Esophagus mucosa (tissue), 1 donor: ENCODE measurements at regions not wholly inside any gene's neighbourhood (a gene's known extent, or its start where the extent isn't known, plus 50 kb on each side); places are given as distances from the start of the nearest gene placed in this dataset.
"Not testable (repeated sequence)": the region's sequence is repeated elsewhere in the genome, so short reads cannot be mapped to it uniquely, and the experiment has no call there.

Source experiments
- ATAC-seq: fragments of 200-7000 bp; cut with Tn5 transposase; one replicate; pipeline ENCODE4 v1.9.1; 2020
- donor health status: DM: yes; HTN: yes; CAD: no.

DNA sequence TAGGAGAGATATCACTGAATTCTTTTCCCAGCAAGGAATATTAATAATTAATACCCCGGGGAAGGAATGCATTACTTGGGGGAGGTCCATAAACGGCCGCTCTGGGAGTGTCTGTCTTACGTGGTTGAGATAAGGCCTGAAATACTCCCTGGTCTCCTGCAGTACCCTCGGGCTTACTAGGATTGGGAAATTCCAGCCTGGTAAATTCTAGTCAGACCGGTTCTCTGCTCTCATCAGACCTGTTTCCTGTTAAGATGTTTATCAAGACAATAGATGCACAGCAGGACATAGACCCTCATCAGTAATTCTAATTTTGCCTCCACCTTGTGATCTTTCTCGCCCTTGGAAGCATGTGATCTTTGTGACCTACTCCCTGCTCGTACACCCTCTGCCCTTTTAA is 162.8 kb upstream of the KCND2 start:
- ATAC-seq, result no peak

DNA sequence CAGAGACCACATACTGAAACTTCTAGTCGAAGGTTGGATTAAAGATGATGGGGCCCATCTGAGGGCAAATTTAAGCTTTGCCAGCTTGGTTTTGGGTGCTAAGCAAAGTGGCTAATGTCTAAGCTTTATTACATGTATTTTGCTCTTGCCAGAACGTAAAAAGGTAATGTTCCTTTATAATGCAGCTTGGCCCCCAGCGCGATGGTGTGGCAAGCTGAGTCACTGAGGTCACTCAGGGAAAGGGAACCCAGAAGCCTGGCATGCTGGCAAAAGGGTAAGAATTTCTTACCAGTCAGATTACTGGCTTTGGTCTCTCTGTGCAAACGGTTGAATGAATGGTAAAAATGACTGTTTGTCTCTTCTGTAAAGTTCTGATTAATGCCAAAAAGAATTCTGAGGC is 158.3 kb upstream of the KCND2 start:
- ATAC-seq, result no peak

DNA sequence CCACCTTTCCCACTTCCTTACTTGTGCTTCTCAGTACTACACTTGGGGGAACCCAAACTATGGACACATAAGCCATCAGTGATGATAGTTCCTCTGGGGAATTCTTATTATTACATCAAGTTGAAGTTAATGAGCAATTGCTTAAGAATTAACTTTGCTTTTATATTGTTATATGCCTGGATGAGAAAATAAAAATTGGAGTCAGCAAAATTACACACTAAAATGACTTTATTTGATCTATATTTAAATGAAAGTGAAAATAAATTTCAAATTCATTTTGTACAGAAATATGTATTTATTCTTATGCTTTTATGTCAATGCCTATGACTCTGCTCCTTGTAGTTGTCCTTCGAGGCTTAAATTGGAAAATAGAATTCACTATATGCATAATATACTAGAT is 149.4 kb upstream of the KCND2 start:
- no peak for ATAC-seq

DNA sequence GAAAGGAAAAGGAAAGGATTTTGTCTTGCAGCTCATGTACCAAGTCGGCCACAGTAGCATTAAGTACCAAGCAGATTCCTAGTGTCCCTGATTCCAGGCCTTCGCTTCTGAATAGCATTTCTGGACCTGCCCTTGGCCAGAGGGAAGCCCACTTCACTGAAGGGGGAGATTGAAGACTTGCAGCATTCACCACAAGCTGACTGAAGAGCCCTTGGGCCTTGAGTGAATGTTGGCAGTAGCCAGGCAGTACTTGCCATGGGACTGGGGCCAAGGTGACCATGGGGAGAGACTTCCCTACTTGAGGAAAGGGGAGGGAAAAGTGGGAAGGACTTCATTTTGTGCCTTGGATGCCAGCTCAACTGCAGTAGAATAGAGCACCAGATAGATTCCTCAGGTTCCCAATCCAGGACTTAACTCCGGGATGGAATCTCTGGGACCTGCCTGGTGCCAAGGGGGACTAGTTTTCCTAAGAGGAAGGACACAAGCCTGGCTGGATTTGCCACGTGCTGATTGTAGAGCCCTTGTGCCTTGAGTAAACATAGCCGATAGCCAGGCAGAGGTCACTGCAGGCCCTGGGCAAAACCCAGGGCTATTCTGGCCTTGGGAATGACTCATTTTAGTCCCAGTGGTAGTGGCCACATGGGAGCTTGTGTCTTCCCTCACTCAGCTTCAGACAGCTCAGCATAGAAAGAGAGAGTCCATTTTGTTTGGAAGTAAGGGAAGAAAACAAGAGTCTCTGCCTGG is 141.7 kb upstream of the KCND2 start:
- no peak for ATAC-seq

DNA sequence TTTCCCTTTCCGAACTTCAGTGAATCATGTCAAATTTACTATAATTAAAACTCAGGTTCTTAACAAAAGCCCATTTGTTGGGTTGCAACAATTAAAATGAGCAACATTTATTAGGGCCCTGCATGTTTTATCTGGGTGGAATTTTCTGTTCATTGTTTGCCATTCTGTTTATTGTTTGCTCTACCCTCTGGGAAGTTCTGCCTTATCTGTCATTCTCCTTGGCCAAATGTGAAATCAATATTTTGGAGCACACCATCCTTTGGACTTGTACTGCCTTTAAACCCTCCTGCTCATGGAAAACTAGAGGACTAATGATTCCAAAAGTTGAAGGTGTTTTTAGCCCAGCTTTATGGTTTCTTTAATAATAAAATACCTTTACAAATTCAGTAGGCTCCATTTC is 134.5 kb upstream of the KCND2 start:
- ATAC-seq, result no peak

DNA sequence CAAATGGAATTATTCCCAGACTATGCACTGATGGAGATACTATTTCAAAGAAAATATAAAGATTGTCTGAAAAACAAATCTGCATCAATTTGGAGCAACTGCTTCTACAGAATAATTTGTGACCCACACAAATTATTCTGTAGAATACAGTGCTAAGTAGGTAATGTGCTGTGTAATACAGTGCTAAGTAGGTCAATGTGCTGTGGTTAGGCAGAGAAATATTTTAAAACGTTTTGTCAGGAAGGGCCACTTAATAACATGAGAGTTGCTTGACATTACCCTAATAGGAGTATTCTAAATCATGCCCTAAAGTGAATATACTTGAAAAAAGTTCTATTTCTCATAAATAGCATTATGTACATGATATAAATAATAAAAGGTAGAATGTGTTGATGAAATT is 116.5 kb upstream of the KCND2 start:
- no peak for ATAC-seq

DNA sequence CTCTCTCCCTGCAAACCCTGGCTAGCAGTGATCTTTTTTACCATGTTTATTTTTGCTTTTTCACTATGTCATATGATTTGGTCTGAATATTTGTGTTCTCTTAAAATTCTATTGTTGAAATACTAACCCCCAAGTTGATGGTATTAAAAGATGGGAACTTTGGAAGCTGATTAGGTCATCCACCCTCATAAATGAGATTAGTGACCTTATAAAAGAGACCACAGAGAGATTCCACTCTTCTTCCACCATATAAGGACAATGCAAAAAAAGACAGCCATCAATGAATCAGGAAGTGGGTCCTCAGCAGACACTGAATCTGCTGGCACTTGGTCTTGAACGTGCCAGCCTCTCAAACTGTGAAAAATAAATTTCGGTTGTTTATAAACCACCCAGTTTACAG is 112.8 kb upstream of the KCND2 start:
- no peak for ATAC-seq

DNA sequence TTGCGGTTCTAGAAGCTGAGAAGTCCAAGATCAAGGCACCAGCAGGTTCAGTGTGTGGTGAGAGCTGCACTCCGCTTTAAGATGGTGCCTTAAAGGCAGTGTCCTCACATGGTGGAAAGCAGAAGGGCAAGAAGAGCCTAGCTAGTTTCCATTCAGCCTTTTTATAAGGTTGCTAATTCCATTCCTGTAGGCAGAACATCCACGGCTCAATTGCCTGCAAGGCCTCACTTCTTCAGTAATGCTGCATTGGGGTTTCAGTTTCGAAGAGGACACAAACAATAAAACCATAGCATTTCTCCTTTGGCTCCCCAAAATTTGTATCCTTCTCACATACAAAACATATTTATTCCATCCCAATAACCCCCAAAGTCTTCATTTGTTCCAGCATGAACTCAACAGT is 109.5 kb upstream of the KCND2 start:
- ATAC-seq, result no peak

DNA sequence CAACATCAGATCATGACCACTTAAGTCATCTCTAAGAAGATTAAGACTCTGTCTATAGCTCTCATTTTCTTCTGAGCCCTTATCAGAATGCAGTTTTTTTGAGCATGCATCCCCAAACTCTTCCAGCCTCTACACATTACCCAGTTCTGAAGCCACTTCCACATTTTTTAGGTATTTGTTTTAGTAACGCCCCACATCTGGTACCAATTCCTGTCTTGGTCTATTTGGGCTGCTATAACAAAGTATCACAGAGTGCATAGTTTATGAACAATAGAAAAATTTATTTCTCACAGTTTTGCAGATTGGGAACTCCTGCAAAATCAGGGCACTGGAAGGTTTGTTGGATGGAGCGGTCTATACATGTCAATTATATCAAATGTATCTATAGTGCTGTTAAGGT is 107.7 kb upstream of the KCND2 start:
- ATAC-seq, result no peak

DNA sequence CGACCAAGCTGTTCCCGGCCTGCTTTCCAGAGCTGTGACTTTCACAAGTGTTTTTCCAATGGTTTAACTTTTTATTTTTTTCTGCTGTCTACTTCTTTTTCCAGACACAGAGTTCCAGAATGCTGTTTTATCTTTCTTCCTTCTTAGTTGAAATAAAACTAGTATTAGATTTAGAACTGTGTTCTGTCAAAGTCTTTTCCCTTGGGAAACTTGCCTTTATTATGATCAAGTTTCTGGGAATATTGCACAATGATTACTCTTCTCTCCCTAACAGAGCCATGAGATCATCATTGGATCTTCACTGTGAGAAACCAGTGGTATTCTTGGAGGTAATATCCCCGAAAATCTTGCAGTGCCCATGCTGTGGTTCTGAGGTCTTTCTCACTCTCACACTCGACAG is 104.9 kb upstream of the KCND2 start:
- ATAC-seq, result no peak

DNA sequence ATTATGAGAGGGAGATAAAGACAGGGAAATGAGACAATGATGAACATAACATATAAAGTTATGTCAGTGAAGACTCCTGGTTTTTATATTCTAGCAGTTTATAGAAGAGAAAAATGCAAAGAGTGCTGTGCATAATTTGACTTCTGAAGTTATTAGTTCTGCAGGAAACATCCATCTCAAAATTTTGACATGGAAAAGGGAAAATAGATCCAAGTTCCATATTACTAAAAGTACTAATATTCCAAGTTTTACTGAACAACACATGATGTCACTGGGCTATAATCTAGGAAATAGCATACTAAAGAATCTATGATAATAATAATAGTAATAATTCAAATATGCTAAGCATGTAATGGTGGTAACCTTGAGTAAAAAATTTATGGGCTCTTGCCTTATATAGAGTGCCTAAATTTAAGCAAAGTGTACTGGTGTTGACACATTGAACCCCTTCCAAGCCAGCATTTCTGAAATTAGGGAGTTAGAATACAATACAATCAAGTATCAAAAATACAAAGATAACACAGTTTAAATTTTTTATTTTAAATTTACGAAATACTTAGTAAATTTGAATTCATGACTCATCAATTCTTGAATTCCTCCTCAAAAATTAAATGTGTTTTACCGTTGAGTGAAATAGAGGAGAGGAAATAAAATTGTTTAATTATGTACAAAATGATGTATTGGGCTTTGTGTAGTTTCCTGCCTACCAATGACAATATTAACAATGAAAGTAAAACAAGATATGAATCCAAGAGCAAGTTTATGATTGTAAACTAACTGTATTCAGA is 102.8 kb upstream of the KCND2 start:
- ATAC-seq, result no peak

DNA sequence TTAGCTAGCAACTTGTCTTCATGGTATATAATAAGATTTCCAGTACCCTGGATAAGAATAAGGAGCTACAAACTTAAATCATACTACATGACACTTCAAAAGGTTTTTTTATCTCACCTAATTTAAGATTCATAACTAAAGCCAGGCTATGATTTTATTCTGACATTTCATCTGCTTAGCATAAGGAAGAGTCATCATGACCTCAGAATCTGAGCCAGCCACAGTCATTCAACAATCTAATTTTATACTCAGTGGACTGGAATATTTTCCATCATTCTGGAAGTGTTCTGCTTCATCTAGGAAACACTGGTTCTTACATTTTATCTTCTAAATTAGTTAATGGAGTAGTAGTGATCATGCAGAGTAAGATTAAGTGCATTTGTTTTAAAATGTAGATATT is 102.1 kb upstream of the KCND2 start:
- no peak for ATAC-seq

DNA sequence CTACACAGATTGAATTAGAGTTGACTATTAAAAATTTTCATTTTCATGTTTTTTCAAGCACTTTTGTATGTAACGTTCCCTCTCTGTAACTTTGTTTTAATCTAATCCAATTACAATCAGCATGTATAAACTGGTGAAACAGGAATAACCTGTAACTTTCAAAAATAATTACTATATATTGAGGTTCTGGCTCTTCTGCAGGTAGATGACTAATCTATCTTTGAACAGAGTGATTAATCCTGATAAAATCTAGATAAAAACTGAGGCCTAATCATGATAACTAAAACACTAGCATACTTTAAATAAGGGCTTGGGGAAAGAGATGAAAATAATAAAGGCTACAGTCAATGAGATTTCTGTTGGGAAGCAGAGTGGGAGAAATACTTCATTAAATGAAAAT is 101.6 kb upstream of the KCND2 start:
- no peak for ATAC-seq

DNA sequence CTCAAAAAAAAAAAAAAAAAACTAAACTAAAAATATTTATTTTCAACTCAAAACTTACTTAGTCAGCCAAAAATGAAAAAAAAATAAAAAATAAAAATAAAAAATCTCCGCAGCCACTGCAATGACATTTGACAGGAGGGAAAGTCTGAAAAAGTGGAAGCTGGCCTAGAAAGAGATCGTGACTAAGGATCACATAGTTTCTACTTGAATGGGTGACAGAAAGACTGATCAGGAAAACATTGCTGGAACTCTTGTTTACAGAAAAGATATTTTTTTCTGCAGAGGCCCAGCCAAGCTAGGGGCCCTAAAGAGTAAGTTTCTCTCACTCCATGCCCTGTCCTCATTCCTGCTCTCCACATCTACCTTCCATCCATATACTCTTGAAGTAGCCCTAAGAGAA is 92.8 kb upstream of the KCND2 start:
- ATAC-seq, result no peak

DNA sequence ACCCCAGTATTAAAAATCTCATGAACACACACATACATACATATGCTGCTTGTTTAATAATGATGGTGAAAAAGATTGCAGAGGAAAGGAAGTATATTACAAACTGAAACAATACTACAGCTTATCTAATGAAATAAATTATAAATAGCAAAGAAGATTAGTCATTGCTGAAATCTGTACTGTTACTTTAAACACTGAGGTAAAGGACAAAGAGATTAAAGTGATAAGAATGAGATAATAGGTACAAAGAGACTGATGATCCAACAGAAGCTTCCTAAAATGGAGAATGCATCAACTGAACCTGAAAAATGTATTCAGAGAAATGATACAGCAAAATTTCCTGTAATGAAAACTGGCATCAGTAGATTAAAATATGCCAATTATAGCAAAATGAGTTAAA is 91.5 kb upstream of the KCND2 start:
- ATAC-seq, result no peak

DNA sequence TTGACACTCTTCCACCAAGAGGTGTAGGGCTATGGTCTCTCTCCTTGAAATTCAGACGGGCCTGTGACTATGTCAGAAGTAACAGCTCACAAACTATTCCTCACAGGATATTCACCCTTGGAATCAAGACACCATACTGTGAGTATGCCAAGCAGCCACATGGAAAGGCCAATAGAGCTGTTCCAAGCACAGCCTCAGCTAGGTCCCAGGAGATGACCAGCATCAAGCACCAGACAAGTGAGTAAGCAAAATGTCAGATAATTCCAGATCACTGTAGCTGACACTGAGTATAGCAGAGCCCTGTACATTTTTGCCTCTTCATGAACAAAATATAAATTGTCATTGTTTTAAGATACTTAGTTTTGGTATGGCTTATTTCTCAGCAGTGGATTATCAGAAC is 88.1 kb upstream of the KCND2 start:
- no peak for ATAC-seq

DNA sequence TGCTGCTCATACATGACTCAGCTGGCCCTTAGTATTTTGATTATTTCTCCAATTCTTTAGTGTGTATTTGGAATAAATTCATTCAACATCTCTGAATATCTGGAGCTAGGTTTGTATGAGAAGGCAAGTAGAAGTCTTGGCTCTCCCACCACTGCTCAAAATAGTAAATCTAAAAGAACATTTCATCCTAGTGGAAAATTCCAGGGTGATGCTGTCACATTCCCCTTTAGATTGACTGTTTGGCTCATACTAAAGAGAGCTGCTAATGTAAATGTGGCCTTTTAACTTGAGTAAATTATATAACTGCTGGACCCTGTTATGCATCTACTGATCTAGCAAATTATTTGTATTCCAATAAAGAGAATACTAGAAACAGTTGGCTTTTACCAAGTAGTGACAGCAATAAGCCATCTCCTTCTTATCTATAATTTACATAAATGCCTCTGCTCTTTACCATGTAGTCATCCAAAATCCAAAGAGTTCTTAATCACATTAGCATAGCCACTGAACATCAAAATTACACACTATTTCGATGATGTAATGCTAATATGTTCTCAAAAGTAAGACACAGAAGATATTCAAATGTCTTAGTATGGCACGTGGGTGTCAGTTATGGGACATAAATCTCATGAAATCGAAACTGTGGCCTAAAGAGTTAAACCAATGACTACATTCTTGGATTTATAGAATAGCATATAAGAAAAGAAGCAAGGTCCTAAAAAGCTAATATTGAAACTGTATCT is 86.9 kb upstream of the KCND2 start:
- ATAC-seq, result no peak

DNA sequence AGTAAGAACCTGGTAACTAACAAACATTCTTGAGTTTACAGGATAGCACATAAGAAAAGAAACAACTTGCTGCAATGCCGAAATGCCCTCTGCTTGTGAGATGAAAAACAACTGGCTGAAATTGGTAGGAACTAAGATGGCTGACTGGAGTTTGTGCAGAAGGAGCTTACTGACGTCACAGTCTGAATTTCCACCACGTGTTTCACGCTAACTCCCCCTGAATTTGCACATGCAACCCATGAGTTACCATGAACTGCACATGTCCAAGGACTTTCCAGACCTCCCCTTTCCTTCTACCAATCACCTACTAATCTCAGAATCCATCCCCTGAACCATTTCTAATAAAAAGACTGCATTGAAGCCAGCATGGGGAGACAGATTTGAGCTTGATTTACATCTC is 86.3 kb upstream of the KCND2 start:
- no peak for ATAC-seq

DNA sequence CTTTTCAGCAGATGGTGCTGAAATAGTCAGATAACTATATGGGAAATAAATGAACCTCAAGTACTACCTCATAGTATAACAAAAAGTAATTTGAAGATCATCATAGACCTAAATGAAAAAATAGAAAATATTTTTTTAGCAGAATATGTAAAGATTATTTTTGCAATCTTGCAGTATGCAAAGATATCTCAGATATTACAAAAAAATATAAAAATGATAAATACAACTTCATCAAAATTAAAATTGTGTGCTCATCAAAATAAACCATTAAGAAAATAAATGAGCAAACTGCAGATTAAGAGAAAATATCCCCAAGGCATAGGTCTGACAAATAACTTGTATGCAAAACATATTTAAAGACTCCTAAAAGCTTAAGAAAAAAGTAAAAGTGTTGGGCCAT is 83.4 kb upstream of the KCND2 start:
- ATAC-seq, result no peak

DNA sequence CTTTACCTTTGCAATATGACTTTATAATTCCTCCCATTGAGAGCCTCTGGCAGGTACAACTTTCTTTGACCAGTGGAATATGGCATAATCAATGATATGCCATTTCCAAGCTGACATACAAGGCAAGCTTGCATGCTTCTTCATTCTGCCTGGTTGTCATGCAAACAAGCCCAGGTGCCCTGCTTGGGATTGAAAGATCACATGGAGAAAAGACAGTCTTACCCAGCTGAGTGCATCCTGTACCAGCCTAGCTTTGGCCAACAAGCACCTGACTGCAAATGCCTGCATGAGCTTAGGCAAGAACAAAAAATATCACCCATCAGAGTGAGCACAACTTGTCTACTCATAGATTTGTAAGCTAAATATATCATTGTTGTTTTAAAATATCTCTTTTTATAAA is 82.9 kb upstream of the KCND2 start:
- ATAC-seq, result no peak

DNA sequence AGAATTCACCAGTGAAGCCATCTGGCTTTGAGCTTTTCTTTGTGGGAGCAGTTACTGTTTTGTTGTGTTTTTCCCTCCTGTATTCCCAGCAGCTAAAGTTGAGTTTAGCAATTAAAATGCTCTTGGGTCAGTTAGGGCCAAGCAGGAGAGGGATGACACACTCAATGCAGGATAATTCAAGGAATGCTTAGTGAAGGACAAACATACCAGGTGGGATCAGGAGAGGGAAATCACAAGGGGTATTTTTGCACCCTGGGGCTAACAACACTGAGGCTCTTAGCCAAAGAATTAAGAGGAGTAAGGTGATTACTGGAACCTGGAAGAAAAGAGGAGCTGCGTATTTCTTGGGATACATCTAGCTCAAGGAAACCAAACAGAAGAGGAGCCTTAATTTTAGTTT is 82.4 kb upstream of the KCND2 start:
- ATAC-seq, result no peak

DNA sequence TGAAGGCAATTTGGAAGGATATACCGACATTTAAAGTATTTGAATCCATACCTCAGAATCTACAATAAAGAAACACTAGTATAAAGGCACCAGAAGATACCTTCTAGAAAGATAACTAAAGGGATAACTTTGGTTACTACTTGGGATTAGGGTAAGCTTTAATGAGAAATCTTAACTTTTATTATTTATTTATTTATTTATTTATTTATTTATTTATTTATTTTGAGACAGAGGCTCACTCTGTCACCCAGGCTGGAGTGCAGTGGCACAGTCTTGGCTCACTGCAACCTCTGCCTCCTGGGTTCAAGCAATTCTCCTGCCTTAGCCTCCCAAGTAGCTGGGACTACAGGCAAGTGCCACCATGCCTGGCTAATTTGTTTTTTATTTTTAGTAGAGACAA is 81.6 kb upstream of the KCND2 start:
- ATAC-seq, result not testable (repeated sequence)

DNA sequence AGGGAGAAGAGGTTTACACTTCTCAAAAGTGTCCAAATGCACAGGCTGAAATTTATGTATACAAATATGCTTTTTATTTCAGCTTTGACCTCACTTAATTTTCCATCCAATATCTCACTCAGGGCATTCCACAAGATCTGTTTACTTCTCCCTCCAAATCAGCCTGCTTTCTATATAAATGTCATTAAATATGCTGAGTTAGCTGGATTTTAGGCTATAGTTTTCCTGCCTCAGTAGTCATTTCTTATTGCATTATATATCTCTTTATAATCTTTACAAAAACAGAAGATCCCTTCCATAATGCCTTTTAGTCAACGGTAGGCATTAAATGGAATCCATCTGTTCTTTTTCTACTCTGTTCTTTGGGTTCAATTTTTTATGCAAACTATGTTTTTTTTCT is 71.7 kb upstream of the KCND2 start:
- ATAC-seq, result no peak

DNA sequence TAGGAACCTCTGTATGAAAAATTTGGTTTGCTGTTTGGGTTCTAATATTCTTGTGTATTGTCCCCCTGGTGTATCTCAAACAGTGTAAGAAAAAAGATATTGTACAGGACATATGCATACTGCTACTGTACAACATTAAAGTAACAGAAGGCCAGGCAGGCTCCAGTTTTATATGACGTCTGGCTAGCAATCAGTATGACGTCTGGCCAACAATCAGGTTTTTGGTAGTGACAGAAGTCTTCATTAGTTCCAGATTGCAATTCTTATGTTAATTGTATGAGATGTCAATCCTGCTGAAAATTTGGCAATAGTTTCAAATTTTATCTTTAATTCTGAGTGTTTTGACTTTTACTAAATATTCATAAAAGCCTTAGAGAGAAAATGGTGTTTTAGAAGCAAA is 67.9 kb upstream of the KCND2 start:
- ATAC-seq, result no peak
